Adrenal gland (tissue), 5 donors: ENCODE measurements at regions not wholly inside any gene's neighbourhood (a gene's known extent, or its start where the extent isn't known, plus 50 kb on each side); places are given as distances from the start of the nearest gene placed in this dataset.

ENCODE experiments used
- CTCF ChIP-seq, 6 experiments: fragments of 450-650 bp in 4 of 6; fragments of 200-600 bp in 2 of 6; sonication (generic) in 1 of 6; IDR thresholded peaks; 1 replicate in 5 of 6; 2 replicates in 1 of 6; pipeline versions ENCODE4 v1.5.1 to v1.8.0; 2016 to 2021; ENCODE audit warnings: antibody characterized with exemption in 6 of 6, mild to moderate bottlenecking in 2 of 6, moderate library complexity in 1 of 6
- POLR2A ChIP-seq, 2 donors: fragments of 450-650 bp; IDR thresholded peaks; one replicate each; pipeline ENCODE4 v1.6.1; 2017; ENCODE audit warnings: antibody characterized with exemption in 2 of 2, mild to moderate bottlenecking in 2 of 2, moderate library complexity in 1 of 2
- donor health status: DM: no; HTN: no; CAD: no.

GRCh38 chr1:240706150-240706935 lies 94.4 kb upstream of the GREM2 start:
- TF ChIP-seq POLR2A (IDR thresholded peaks at IDR 0.05) = no peak
- TF ChIP-seq CTCF (IDR thresholded peaks at IDR 0.05) = no peak
